SK-N-SH (cell line): ENCODE measurements at regions not wholly inside any gene's neighbourhood (a gene's known extent, or its start where the extent isn't known, plus 50 kb on each side); places are given as distances from the start of the nearest gene placed in this dataset.

Experiments
- CHD2 ChIP-seq: fragments of 150-350 bp; IDR thresholded peaks from 2 replicates; pipeline ENCODE4 v1.6.1; 2018; ENCODE audit warnings: low read length; ENCODE audit not compliant: partially characterized antibody
- FOXJ3 ChIP-seq: sonication (generic); formaldehyde crosslinking; IDR thresholded peaks from 2 replicates; pipeline ENCODE4 v1.5.1; 2020; ENCODE audit warnings: mild to moderate bottlenecking, missing genetic modification reagents
- MXI1 ChIP-seq: IDR thresholded peaks from 2 replicates; pipeline ENCODE4 v1.6.1; 2012; ENCODE audit warnings: mild to moderate bottlenecking, low read depth, low read length, improper control_type of control experiment
- NFIC ChIP-seq: IDR thresholded peaks from 2 replicates; pipeline ENCODE4 v1.4.0; 2012; ENCODE audit warnings: borderline replicate concordance
- PBX3 ChIP-seq: IDR thresholded peaks from 2 replicates; pipeline ENCODE4; 2012
- POLR2AphosphoS5 ChIP-seq: IDR thresholded peaks from 2 replicates; pipeline ENCODE4 v1.6.1; 2012; ENCODE audit warnings: low read depth, low read length
- RAD21 ChIP-seq: IDR thresholded peaks from 2 replicates; pipeline ENCODE4 v1.6.1; 2012; ENCODE audit warnings: mild to moderate bottlenecking, low read length
- RFX5 ChIP-seq: IDR thresholded peaks from 2 replicates; pipeline ENCODE4 v1.6.1; 2012; ENCODE audit warnings: mild to moderate bottlenecking, improper control_type of control experiment, low read length
- TCF12 ChIP-seq: IDR thresholded peaks from 2 replicates; pipeline ENCODE4 v1.4.0; 2012
- USF1 ChIP-seq: IDR thresholded peaks from 2 replicates; pipeline ENCODE4 v1.4.0; 2012; ENCODE audit warnings: low read depth, borderline replicate concordance
- TF ChIP-seq, protein P1 (sequence below): fragments of 200-600 bp; sonication (generic); IDR thresholded peaks from 2 replicates; pipeline ENCODE4 v1.6.1; 2017; ENCODE audit warnings: antibody characterized with exemption, mild to moderate bottlenecking, moderate library complexity
- TF ChIP-seq, protein P2 (sequence below): fragments of 150-350 bp; IDR thresholded peaks from 2 replicates; pipeline ENCODE4 v1.6.1; 2017; ENCODE audit warnings: antibody characterized with exemption, low read length, low read depth, borderline replicate concordance

DNA sequence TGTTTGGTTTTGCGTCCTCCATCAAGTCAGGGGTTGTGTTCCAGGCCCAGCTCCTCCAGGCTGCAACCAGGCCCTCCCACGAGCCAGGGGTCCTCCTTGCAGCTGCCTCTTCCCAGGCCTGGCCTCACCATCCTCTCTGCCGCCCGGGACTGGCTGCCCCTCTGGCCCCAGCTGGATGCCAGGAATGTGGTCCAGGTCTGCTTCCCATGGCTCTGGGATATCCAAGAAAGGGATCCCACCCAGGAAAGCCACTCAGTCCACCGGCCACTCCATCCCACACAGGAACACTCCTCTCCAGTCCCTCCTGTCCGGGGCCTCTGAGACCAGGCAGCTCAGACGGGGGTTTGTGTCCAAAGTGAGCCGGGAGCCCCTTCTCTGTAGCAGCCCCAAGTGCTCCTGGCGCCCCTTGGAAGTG is 336.4 kb downstream of the BRD1 start:
- TF ChIP-seq, protein P1, sequence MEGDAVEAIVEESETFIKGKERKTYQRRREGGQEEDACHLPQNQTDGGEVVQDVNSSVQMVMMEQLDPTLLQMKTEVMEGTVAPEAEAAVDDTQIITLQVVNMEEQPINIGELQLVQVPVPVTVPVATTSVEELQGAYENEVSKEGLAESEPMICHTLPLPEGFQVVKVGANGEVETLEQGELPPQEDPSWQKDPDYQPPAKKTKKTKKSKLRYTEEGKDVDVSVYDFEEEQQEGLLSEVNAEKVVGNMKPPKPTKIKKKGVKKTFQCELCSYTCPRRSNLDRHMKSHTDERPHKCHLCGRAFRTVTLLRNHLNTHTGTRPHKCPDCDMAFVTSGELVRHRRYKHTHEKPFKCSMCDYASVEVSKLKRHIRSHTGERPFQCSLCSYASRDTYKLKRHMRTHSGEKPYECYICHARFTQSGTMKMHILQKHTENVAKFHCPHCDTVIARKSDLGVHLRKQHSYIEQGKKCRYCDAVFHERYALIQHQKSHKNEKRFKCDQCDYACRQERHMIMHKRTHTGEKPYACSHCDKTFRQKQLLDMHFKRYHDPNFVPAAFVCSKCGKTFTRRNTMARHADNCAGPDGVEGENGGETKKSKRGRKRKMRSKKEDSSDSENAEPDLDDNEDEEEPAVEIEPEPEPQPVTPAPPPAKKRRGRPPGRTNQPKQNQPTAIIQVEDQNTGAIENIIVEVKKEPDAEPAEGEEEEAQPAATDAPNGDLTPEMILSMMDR = no peak
- no peak for TF ChIP-seq PBX3
- TF ChIP-seq CHD2 = no peak
- TF ChIP-seq, protein P2, sequence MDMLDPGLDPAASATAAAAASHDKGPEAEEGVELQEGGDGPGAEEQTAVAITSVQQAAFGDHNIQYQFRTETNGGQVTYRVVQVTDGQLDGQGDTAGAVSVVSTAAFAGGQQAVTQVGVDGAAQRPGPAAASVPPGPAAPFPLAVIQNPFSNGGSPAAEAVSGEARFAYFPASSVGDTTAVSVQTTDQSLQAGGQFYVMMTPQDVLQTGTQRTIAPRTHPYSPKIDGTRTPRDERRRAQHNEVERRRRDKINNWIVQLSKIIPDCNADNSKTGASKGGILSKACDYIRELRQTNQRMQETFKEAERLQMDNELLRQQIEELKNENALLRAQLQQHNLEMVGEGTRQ = no peak
- TF ChIP-seq RFX5 = no peak
- no peak for TF ChIP-seq USF1
- TF ChIP-seq FOXJ3 = no peak
- TF ChIP-seq TCF12 = no peak
- no peak for TF ChIP-seq MXI1
- no peak for TF ChIP-seq POLR2AphosphoS5
- no peak for TF ChIP-seq RAD21
- TF ChIP-seq NFIC = no peak
